MG63 (cell line): ENCODE measurements at regions not wholly inside any gene's neighbourhood (a gene's known extent, or its start where the extent isn't known, plus 50 kb on each side); places are given as distances from the start of the nearest gene placed in this dataset.

Source experiments
- DNase-seq: peaks from one replicate; pipeline ENCODE4 v3.0.0-alpha.2; 2020
- H3K27me3 ChIP-seq: fragments of 250-450 bp; sonication (Bioruptor Pico); 2 replicates; pipeline ENCODE4 v1.5.1; 2020; ENCODE audit warnings: mild to moderate bottlenecking, moderate library complexity
- H3K36me3 ChIP-seq: fragments of 250-450 bp; sonication (Bioruptor Pico); 2 replicates; pipeline ENCODE4 v1.5.1; 2020; ENCODE audit warnings: mild to moderate bottlenecking, moderate library complexity
- H3K4me3 ChIP-seq: fragments of 250-450 bp; sonication (Bioruptor Pico); 2 replicates; pipeline ENCODE4 v1.5.1; 2020; ENCODE audit warnings: mild to moderate bottlenecking, moderate library complexity
- H3K9me3 ChIP-seq: fragments of 250-450 bp; sonication (Bioruptor Pico); 2 replicates; pipeline ENCODE4 v1.5.1; 2020; ENCODE audit warnings: mild to moderate bottlenecking, moderate library complexity

DNA sequence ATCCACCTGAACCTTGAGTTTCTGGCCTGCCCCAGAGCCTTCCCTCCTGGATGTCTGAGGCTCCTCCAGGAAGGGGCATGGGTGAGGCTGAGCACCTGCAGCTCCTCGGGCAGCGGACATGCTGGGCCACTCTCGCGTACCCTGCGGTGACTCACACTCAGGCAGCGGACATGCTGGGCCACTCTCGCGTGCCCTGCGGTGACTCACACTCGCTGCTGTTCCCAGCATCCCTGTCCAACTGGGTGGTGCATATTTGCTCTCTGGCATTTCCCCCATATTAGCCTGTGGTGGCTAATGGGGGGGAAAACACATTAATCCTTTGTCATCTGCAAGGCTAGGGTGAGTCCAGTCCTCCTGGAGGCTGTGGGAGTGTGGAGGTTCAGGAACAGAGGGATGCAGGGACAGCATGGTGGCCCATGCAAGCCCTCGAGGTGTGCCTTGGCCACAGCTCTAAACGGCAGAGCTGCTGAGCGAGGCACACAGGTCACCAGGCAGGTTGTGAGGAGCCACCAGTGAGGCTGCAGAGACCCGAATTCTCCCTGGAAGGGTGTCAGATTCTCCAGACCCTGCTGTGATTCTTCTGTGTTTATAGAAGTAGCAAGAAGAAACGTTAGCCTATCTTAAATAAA is 728.1 kb downstream of the BRD1 start:
- H3K27me3 ChIP-seq: no peaks in the 10 kb centered on the region
- no peaks in the 10 kb centered on the region for H3K9me3 ChIP-seq
- H3K36me3 ChIP-seq: no peaks in the 10 kb centered on the region
- no peak overlapping the region for H3K4me3 ChIP-seq
- peak; percentile 85 for DNase-seq

DNA sequence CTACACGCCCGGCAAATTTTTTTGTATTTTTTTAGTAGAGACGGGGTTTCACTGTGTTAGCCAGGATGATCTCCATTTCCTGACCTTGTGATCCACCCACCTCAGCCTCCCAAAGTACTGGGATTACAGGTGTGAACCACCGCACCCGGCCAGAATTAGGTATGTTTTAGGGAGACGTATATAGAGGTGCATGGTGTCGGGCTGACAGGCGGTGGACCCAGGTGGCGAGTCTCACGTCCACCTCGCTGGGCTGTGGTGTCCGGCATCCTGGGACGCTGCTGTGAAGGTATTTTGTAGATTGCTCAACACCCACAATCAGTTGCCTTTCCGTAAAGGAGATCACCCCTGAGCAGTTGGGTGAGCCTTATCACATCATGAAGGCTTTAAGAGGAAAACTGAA is 728.6 kb downstream of the BRD1 start:
- Histone ChIP-seq H3K9me3 (no peaks in the 10 kb centered on the region), H3K27me3 (no peaks in the 10 kb centered on the region), H3K4me3 (no peak overlapping the region), H3K36me3 (no peaks in the 10 kb centered on the region)
- DNase-seq: no peak

DNA sequence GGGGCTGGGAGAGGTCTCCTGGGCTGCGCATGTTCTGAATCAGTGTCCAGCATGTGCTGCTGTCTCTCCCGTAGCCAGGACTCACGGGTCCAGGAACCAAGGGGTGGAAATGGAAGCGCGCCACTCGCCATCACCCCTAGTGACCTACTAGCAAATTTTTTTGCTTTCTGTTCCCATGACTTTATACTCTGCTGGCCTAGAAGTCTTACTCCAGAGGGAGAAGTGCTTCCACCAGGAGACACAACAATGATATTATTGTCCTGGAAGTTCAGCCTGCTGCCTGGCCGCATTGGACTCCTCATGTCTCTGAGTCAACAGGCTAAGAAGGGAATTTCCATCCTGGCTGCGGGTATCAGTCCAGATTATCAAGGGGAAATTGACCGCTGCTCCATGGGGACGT is 729.7 kb downstream of the BRD1 start:
- DNase-seq: no peak
- no peak overlapping the region for H3K4me3 ChIP-seq
- no peaks in the 10 kb centered on the region for H3K27me3 ChIP-seq
- H3K36me3 ChIP-seq: no peaks in the 10 kb centered on the region
- H3K9me3 ChIP-seq: no peaks in the 10 kb centered on the region

DNA sequence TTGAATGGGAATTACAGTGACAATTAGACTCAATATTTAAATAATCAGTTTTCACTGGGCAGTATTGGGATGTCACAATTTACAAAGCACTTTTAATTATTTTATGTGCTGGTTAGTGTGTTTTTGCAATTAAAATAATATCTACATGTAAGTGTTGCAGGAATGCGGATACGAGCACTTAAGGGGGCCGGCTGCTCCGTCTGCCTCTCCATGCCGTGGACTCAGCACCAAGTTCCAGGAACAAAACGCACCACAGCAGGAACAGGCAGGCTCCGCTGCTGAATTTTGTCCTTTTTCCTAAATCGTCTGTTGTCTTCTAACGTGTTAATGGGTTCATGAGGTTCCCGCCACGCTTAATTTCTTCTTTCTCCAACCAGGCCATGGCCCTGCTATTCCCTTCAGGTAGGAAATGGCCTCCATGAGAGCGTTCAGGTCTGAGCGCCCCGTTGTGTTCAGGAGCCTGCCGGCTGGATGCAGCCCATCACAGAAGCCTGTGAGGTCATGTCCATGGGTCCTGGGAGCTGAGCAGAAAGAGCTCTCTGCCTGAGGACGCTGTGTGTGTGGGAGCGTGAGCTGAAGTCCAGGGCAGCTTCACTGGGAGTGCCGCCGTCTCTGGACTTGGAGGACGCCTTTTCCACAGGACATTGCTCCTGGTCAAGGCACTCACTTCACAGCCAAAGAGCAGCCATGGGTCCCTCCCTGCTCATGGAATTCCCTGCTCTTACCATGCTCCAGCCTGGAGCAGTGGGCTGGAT is 730.3 kb downstream of the BRD1 start:
- no peak overlapping the region for H3K4me3 ChIP-seq
- no peaks in the 10 kb centered on the region for H3K36me3 ChIP-seq
- no peaks in the 10 kb centered on the region for H3K9me3 ChIP-seq
- no peaks in the 10 kb centered on the region for H3K27me3 ChIP-seq
- DNase-seq: no peak

DNA sequence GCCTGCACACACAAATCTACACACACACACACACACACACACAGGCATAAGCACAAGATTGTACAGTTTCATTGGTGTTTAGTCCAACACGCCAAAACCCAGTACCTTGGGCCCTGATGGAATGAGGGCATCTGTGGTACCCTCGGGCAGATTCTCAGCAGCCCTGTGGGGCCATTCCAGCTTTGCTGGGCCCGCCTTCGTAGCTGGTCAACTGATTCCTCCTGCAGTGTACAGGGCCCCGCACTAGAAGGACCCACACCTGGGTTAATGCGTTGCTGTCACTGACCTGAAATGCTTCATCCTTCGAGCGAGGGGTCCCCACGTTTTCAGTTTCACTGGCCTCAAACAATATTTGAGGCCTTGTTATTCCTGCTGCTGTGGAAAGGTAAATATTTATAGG is 731.2 kb downstream of the BRD1 start:
- Histone ChIP-seq H3K9me3 (no peaks in the 10 kb centered on the region), H3K4me3 (no peak overlapping the region), H3K36me3 (no peaks in the 10 kb centered on the region), H3K27me3 (no peaks in the 10 kb centered on the region)
- DNase-seq: no peak

DNA sequence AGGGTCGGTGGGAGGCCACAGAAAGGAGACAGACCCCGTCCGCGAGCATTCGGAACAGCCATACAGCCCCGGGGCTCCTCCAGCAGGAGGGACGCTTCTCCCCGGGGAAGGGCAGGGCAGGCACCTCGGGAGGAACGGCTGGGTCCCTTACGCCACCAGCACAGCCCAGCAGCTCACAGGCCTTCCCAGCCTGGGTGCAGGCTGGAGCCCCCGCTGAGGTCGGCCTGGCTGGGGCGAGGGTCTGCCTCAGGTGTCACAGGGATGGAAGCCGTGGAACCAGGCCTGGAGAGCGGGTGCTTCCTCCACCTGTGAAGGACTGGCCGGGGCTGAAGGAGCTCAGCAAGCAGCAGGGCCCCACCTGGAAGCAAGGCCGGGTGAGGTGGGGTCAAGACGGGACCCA is 732.3 kb downstream of the BRD1 start:
- Histone ChIP-seq H3K27me3 (no peaks in the 10 kb centered on the region), H3K9me3 (no peaks in the 10 kb centered on the region), H3K4me3 (no peak overlapping the region), H3K36me3 (no peaks in the 10 kb centered on the region)
- no peak for DNase-seq

DNA sequence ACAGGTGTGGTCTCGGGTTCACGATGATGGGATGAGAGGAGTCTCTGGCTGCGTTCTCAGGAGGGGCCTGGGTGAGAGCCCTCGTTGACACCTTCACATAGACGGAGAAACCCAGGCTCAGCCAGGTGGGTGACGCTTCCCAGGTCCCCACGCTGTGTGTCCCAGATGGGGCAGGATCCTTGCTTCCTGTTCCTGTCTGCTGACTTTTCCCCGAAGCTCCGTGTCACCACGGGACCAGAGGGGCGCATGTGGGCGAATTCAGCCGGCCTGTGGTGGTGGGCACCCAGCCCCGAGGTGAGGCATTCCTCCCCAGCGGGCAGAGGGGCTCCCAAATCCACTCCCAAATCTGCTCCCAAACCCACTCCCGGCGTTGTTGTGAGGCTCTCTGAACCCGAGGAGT is 732.8 kb downstream of the BRD1 start:
- H3K4me3 ChIP-seq: no peak overlapping the region
- H3K9me3 ChIP-seq: no peaks in the 10 kb centered on the region
- no peak for DNase-seq
- no peaks in the 10 kb centered on the region for H3K36me3 ChIP-seq
- H3K27me3 ChIP-seq: no peaks in the 10 kb centered on the region

DNA sequence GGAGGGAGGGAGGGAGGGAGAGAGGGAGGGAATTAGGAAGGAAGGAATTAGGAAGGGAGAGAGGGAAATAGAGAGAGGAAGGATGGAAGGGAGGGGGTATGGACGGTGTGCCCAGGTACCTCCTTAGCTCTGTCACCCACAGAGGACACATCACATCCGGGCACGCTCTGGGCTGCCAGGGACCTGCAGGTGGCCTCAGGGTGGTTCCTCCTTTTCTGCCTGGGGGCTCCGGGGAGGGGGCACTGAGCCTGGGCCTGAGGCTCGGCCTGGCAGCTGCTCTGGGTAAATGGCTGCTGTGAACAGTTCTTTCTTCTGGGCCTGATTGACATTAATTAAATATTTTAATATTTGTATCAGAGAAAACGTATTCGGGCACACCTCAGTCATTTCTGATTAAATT is 733.5 kb downstream of the BRD1 start:
- no peaks in the 10 kb centered on the region for H3K27me3 ChIP-seq
- H3K4me3 ChIP-seq: no peak overlapping the region
- H3K9me3 ChIP-seq: no peaks in the 10 kb centered on the region
- DNase-seq: no peak
- no peaks in the 10 kb centered on the region for H3K36me3 ChIP-seq

DNA sequence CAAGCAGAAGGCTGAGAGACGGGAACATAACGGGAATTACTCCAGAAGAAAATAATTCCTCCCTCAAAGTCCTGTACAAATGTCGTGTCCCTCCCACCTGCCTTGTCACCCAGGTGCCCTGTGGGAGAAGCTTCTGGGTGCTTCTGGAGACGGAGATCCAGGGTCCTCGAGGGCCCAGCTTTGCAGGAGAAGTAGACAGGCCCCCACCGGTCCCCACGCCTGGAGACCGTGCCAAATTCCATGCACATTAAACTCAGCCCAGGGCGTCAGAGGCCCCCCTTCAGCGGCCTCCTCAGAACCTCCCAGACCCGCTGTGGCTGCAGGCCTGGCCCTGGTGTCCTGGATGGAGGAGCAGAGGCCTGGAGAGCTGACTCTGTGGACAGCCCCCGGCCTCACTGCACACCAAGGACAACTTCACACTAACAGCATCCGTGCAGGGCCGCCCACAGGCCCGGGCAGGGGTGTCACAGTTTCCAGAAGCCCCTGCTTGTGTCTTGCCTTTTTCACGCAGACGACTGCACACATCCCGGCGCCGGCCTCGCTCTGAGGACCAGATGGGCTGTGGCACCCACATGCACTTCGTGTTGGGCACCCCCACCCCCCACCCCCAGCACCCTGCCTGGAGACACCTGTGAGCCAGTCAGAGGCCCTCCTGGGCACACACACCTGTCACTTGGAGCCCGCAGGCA is 734.3 kb downstream of the BRD1 start:
- H3K27me3 ChIP-seq: no peaks in the 10 kb centered on the region
- H3K9me3 ChIP-seq: no peaks in the 10 kb centered on the region
- H3K36me3 ChIP-seq: no peaks in the 10 kb centered on the region

DNA sequence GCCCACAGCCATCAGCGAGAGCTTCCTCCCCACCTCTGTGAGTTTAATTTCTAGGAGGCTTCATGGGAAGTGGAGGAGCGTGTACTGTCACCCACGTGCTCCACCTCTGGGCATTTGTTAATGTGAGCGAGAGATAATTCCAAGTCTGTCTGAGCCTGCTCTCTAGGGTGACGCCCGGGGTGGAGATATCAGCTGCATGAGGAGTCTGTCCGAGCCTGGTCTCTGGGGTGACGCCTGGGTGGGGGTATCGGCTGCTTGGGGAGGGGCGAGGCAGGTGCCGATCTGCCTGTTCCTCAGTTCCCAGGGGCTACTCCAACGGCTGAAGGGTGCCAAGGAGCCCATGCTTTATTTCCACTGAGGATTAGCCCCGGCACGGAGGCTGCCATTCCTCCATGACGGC is 735.0 kb downstream of the BRD1 start:
- no peaks in the 10 kb centered on the region for H3K36me3 ChIP-seq
- H3K27me3 ChIP-seq: no peaks in the 10 kb centered on the region
- no peak overlapping the region for H3K4me3 ChIP-seq
- H3K9me3 ChIP-seq: no peaks in the 10 kb centered on the region
- DNase-seq: no peak

More for the DNA sequence above, 734.3 kb downstream of the BRD1 start:
- DNase-seq: no peak
- H3K4me3 ChIP-seq: no peak overlapping the region

DNA sequence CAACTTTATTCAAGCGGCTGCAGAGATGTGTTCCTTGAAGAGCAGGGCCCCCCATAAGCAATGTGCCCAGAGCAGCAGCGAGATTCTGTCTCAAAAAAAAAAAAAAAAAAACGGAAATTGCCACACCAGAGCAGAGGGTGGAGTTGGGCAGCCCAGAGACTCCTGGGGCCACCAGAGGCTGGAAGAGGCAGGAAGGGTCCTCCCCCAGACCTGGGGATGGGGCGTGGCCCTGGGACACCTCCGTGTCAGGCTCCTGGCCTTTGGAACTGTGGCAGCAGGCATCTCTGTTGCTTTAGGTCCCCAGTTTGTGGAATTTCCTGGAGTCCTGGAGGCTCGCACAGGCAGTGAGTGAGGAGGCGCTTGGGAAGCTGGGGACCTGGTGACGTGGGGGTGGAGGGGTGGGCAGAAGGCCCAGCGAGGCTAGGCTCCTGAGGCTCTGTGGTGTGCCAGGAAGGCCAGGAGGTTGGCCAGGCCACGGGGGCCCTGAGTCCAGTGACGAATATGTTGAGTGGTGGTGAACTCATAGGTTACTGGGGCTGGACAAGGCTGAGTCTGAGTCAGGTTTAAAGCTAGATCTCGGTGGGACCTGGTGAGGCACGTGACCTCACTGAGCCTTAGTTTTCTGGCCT is 735.6 kb downstream of the BRD1 start:
- Histone ChIP-seq H3K36me3 (no peaks in the 10 kb centered on the region), H3K27me3 (no peaks in the 10 kb centered on the region), H3K9me3 (no peaks in the 10 kb centered on the region), H3K4me3 (no peak overlapping the region)
- peak; percentile 28 for DNase-seq

DNA sequence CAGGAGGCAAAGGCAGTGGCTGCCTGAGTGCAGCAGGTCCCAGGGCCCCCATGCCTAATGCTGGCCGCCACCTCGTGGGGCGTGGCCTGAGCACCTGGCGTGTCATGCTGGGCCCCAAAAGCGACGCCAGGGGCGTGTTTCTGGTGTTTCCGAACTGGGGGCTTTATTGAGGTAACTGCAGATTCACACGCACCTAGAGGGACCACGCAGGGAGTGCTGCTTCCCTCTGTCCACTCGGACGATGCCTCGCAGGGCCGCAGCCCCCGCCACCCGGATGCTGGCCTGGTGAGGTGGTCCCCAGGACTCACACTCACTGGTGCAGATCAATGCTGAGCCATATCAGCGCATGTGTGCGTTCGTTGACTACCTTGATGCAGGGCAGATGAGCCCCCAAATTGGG is 736.2 kb downstream of the BRD1 start:
- Histone ChIP-seq H3K27me3 (no peaks in the 10 kb centered on the region), H3K9me3 (no peaks in the 10 kb centered on the region), H3K36me3 (no peaks in the 10 kb centered on the region), H3K4me3 (no peak overlapping the region)
- DNase-seq: no peak

DNA sequence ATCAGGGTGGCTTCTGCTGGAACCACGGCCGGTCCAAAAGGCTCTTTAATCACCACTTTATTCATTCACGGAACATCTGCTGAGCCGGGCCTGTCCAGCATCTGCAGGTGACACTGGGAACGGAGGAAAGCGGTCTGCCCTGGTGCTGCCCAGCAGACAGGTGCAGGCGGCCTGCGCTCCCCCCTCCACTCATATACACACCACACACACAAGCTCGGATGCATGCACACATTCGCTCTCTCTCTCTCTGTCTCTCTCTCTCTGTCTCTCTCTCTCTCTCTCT is 736.9 kb downstream of the BRD1 start:
- Histone ChIP-seq H3K9me3 (no peaks in the 10 kb centered on the region), H3K36me3 (no peaks in the 10 kb centered on the region), H3K27me3 (no peaks in the 10 kb centered on the region), H3K4me3 (no peak overlapping the region)
- DNase-seq: no peak

DNA sequence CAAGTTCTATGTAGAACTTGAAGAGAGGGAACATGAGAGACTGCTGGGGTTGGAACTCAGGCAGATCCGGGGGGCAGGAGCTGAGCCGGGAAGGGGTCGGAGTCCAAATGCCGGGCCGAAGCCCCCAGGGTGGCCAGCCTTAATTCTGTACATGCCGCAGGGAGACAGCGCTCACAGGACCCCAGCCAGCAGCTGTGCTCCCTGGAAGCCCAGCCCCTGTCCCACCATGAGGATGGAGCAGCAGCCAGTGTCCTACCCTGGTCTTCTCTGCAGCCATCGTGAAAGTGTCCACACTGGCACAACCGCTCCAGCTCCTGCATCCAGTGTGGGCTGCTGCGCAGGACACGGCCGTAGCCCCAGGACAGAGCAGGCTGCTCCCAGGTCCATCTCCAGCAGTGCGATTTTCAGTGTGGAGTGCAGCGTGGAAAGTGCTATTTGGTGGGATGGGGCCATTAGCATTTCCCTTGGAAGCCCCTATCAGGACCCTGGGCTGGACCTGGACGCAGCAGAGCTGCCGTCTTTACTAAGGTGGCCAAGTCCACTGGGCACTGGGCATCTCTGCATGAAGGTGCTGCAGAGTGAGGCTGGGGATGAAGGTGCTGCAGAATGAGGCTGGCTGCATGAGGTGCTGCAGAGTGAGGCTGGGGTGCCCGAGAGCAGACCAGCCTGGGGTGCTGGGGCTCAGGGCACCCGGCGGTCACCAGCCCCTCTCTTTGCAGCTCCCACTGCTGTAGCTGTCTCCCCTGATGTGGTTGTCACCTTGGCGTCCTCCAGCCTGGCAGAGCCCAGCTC is 737.4 kb downstream of the BRD1 start:
- H3K4me3 ChIP-seq: no peak overlapping the region
- no peak for DNase-seq
- H3K27me3 ChIP-seq: no peaks in the 10 kb centered on the region
- H3K9me3 ChIP-seq: no peaks in the 10 kb centered on the region
- H3K36me3 ChIP-seq: no peaks in the 10 kb centered on the region

DNA sequence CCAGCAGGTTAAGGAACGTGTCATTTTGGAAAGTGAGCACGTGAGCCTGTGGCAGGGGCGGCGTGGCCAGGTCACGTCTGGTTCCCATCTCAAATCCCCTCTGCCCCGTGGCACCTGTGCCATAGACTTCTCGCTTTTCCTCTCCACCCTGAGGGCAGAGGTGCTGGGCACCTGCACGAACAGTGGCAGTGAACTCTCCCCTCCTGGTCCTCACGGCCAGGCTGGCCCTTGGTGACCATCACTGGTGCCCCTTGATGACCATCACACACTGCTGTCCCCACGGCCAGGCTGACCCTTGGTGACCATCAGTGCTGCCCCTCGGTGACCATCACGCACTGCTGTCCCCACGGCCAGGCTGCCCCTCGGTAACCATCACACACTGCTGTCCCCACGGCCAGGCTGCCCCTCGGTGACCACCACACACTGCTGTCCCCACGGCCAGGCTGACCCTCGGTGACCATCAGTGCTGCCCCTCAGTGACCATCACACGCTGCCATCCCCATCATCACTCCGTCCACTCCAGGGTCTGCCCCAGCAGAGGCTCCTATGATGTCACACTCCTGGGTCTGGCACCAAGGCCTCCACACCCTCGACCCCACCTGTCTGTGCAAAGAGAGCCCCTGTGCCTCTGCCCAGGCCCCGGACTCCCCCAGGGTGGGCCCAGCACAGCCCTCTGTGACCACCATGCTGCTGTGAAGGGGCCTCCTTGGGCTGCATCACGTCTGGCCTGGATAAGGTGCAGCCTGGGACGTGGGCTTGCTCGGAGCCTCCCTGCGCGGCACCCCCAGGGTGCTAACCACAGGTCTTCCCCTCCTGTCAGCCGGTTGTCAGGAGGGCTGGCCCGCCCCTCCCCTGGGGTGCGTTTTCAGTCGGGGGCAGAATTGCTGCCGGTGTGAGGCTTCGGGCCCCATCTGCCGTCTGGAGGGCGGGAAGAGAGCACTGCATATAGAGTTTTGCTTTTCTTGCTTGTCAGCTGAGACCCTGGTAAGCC is 738.6 kb downstream of the BRD1 start:
- no peak overlapping the region for H3K4me3 ChIP-seq
- H3K36me3 ChIP-seq: no peaks in the 10 kb centered on the region
- H3K9me3 ChIP-seq: no peaks in the 10 kb centered on the region
- H3K27me3 ChIP-seq: no peaks in the 10 kb centered on the region
- DNase-seq: no peak
